IgD-negative memory B cell (primary cell): ENCODE measurements at regions not wholly inside any gene's neighbourhood (a gene's known extent, or its start where the extent isn't known, plus 50 kb on each side); places are given as distances from the start of the nearest gene placed in this dataset.

Source experiments
- H3K27ac Mint-ChIP-seq, 3 donors: one replicate each; pipeline ENCODE4 v1.8.0; 2020 to 2022; ENCODE audit warnings: mild to moderate bottlenecking in 3 of 3, mixed read lengths in 3 of 3, moderate library complexity in 1 of 3
- H3K27me3 Mint-ChIP-seq: one replicate; pipeline ENCODE4 v1.8.0; 2021; ENCODE audit warnings: mixed read lengths
- H3K36me3 Mint-ChIP-seq: one replicate; pipeline ENCODE4 v1.8.0; 2020; ENCODE audit warnings: mild to moderate bottlenecking, mixed read lengths
- H3K4me1 Mint-ChIP-seq, 3 donors: one replicate each; pipeline ENCODE4 v1.8.0; 2020 to 2022; ENCODE audit warnings: mixed read lengths in 3 of 3, mild to moderate bottlenecking in 1 of 3
- H3K4me3 Mint-ChIP-seq, 4 donors: one replicate each; pipeline ENCODE4 v1.8.0; 2020 to 2022; ENCODE audit warnings: mild to moderate bottlenecking in 4 of 4, mixed read lengths in 4 of 4, moderate library complexity in 3 of 4
- H3K9me3 Mint-ChIP-seq, 3 donors: one replicate each; pipeline ENCODE4 v1.8.0; 2020 to 2021; ENCODE audit warnings: mixed read lengths in 3 of 3, mild to moderate bottlenecking in 1 of 3

GRCh38 chr15:68507447-68507846 lies 71.3 kb upstream of the CORO2B start:
- Mint-ChIP-seq H3K27me3 (peaks cover 27% of the 10 kb centered on the region), H3K9me3 (peaks cover 0 to 5% (median under 1%) of the 10 kb centered on the region in 3 donors), H3K4me1 (peaks cover 0 to 2% (median 0%) of the 10 kb centered on the region in 3 donors), H3K27ac (no peak overlapping the region), H3K36me3 (peaks cover 3% of the 10 kb centered on the region), H3K4me3 (no peak overlapping the region)

GRCh38 chr15:68508485-68509189 lies 70.2 kb upstream of the CORO2B start:
- Mint-ChIP-seq H3K27me3 (peaks cover 26% of the 10 kb centered on the region), H3K4me3 (peak overlapping the region in 1 of 4 donors; percentile 42), H3K9me3 (peaks cover 6 to 11% (median 7%) of the 10 kb centered on the region in 3 donors), H3K4me1 (no peaks in the 10 kb centered on the region), H3K36me3 (peaks cover 2% of the 10 kb centered on the region), H3K27ac (no peak overlapping the region)

GRCh38 chr15:68510558-68510957 lies 68.2 kb upstream of the CORO2B start:
- no peaks in the 10 kb centered on the region for H3K4me1 Mint-ChIP-seq
- H3K36me3 Mint-ChIP-seq: peaks cover 2% of the 10 kb centered on the region
- H3K27me3 Mint-ChIP-seq: peaks cover 15% of the 10 kb centered on the region
- no peak overlapping the region for H3K27ac Mint-ChIP-seq
- H3K4me3 Mint-ChIP-seq: no peak overlapping the region
- peaks cover 7 to 13% (median 9%) of the 10 kb centered on the region in 3 donors for H3K9me3 Mint-ChIP-seq

- Mint-ChIP-seq H3K4me1 (no peaks in the 10 kb centered on the region), H3K9me3 (peaks cover 7 to 11% (median 9%) of the 10 kb centered on the region in 3 donors), H3K27ac (no peak overlapping the region), H3K36me3 (peaks cover 2% of the 10 kb centered on the region), H3K27me3 (peaks cover 13% of the 10 kb centered on the region), H3K4me3 (peak overlapping the region in 1 of 4 donors; percentile 37)
Measured at GRCh38 chr15:68511073-68511991, 67.5 kb upstream of the CORO2B start.

GRCh38 chr15:68512052-68512451 lies 66.7 kb upstream of the CORO2B start:
- no peaks in the 10 kb centered on the region for H3K4me1 Mint-ChIP-seq
- H3K27ac Mint-ChIP-seq: no peak overlapping the region
- H3K4me3 Mint-ChIP-seq: no peak overlapping the region

GRCh38 chr15:68512598-68512997 lies 66.2 kb upstream of the CORO2B start:
- Mint-ChIP-seq H3K27ac (no peak overlapping the region), H3K27me3 (peaks cover 11% of the 10 kb centered on the region), H3K4me3 (no peak overlapping the region), H3K9me3 (peaks cover 7 to 11% (median 9%) of the 10 kb centered on the region in 3 donors), H3K4me1 (no peaks in the 10 kb centered on the region), H3K36me3 (peaks cover 2% of the 10 kb centered on the region)

More at GRCh38 chr15:68512052-68512451, 66.7 kb upstream of the CORO2B start:
- peaks cover 2% of the 10 kb centered on the region for H3K36me3 Mint-ChIP-seq
- peaks cover 7 to 11% (median 9%) of the 10 kb centered on the region in 3 donors for H3K9me3 Mint-ChIP-seq
- H3K27me3 Mint-ChIP-seq: peaks cover 11% of the 10 kb centered on the region

GRCh38 chr15:68515371-68516095 lies 63.3 kb upstream of the CORO2B start:
- Mint-ChIP-seq H3K9me3 (peaks cover 7 to 11% (median 9%) of the 10 kb centered on the region in 3 donors), H3K27me3 (peaks cover 7% of the 10 kb centered on the region), H3K27ac (no peak overlapping the region), H3K4me1 (no peaks in the 10 kb centered on the region), H3K4me3 (peak overlapping the region in 1 of 4 donors; percentile 41), H3K36me3 (no peaks in the 10 kb centered on the region)

GRCh38 chr15:68517285-68517761 lies 61.5 kb upstream of the CORO2B start:
- no peak overlapping the region for H3K27ac Mint-ChIP-seq
- no peaks in the 10 kb centered on the region for H3K4me1 Mint-ChIP-seq
- peaks cover 7 to 9% (median 8%) of the 10 kb centered on the region in 3 donors for H3K9me3 Mint-ChIP-seq
- no peaks in the 10 kb centered on the region for H3K36me3 Mint-ChIP-seq
- no peak overlapping the region for H3K4me3 Mint-ChIP-seq
- peaks cover 2% of the 10 kb centered on the region for H3K27me3 Mint-ChIP-seq

GRCh38 chr15:68518046-68518445 lies 60.7 kb upstream of the CORO2B start:
- Mint-ChIP-seq H3K4me1 (no peaks in the 10 kb centered on the region), H3K4me3 (no peak overlapping the region), H3K27ac (no peak overlapping the region), H3K36me3 (no peaks in the 10 kb centered on the region), H3K27me3 (peaks cover 2% of the 10 kb centered on the region), H3K9me3 (peaks cover 4 to 8% (median 8%) of the 10 kb centered on the region in 3 donors)

GRCh38 chr15:68518785-68519430 lies 59.9 kb upstream of the CORO2B start:
- Mint-ChIP-seq H3K4me3 (no peak overlapping the region), H3K9me3 (no peaks in the 10 kb centered on the region), H3K4me1 (no peaks in the 10 kb centered on the region), H3K27me3 (peaks cover 2% of the 10 kb centered on the region), H3K36me3 (no peaks in the 10 kb centered on the region), H3K27ac (no peak overlapping the region)

- no peak overlapping the region for H3K27ac Mint-ChIP-seq
- no peaks in the 10 kb centered on the region for H3K9me3 Mint-ChIP-seq
- peaks cover 2% of the 10 kb centered on the region for H3K27me3 Mint-ChIP-seq
- H3K4me3 Mint-ChIP-seq: no peak overlapping the region
- H3K4me1 Mint-ChIP-seq: peaks cover 4 to 20% (median 12%) of the 10 kb centered on the region in 3 donors
- H3K36me3 Mint-ChIP-seq: no peaks in the 10 kb centered on the region
Measured at GRCh38 chr15:68524753-68525584, 53.8 kb upstream of the CORO2B start.

- H3K9me3 Mint-ChIP-seq: peaks cover 0 to 2% (median under 1%) of the 10 kb centered on the region in 3 donors
- no peak overlapping the region for H3K27ac Mint-ChIP-seq
- H3K27me3 Mint-ChIP-seq: peaks cover 4% of the 10 kb centered on the region
- no peaks in the 10 kb centered on the region for H3K36me3 Mint-ChIP-seq
- H3K4me3 Mint-ChIP-seq: no peak overlapping the region
- H3K4me1 Mint-ChIP-seq: peaks cover 4 to 20% (median 12%) of the 10 kb centered on the region in 3 donors
Measured at GRCh38 chr15:68525815-68526214, 53.0 kb upstream of the CORO2B start.

GRCh38 chr15:68526269-68526668 lies 52.5 kb upstream of the CORO2B start:
- peaks cover 4 to 20% (median 12%) of the 10 kb centered on the region in 3 donors for H3K4me1 Mint-ChIP-seq
- H3K9me3 Mint-ChIP-seq: peaks cover 0 to 4% (median 3%) of the 10 kb centered on the region in 3 donors
- H3K36me3 Mint-ChIP-seq: no peaks in the 10 kb centered on the region
- no peak overlapping the region for H3K27ac Mint-ChIP-seq
- no peak overlapping the region for H3K4me3 Mint-ChIP-seq
- H3K27me3 Mint-ChIP-seq: peaks cover 4% of the 10 kb centered on the region
